ENCODE measurements at regions not wholly inside any gene's neighbourhood (a gene's known extent, or its start where the extent isn't known, plus 50 kb on each side); places are given as distances from the start of the nearest gene placed in this dataset.

GRCh38 chr3:10758304-10759037 lies 57.6 kb upstream of the SLC6A11 start:
- H3K9me3 ChIP-seq (replicated peaks), result no peaks in the 10 kb centered on the region
- H3K36me3 ChIP-seq, result no peaks in the 10 kb centered on the region
- DNase-seq (ENCODE audit: low read depth in 1 of 2, low spot score in 2 of 2), result peak; percentile 46 to 60
- H3K4me3 ChIP-seq, result no peak overlapping the region
- H3K27me3 ChIP-seq (replicated peaks), result peaks cover 7% of the 10 kb centered on the region
- H3K27ac ChIP-seq, result no peak overlapping the region
- peaks cover 12% of the 10 kb centered on the region for H3K4me1 ChIP-seq (replicated peaks)

DNA sequence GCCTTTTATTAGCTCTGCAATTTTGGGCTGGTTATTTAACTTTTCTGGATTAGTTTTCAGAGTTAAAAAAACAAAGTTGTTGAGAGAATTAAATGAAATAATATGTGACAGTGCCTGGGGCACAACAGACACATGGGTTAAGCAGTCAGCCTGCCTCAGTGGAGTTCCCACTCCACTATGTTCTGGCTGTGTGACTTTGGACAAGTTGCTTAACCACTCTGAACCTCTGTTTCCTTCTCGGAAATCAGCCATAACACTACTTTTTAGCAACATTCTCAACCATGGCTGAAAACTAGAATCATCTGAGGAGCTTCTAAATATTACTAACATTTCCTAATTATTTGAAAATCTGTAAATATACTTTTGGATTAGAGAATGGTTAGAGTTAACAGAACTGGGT lies 56.5 kb upstream of the SLC6A11 start:
- Histone ChIP-seq H3K9me3 (replicated peaks) (no peaks in the 10 kb centered on the region), H3K4me3 (no peak overlapping the region)

GRCh38 chr3:10760199-10760598 lies 55.8 kb upstream of the SLC6A11 start:
- Histone ChIP-seq H3K36me3 (no peaks in the 10 kb centered on the region), H3K4me3 (no peak overlapping the region), H3K9me3 (replicated peaks) (no peaks in the 10 kb centered on the region), H3K27ac (no peak overlapping the region), H3K4me1 (replicated peaks) (peaks cover 12% of the 10 kb centered on the region), H3K27me3 (replicated peaks) (peaks cover 7% of the 10 kb centered on the region; the same call in 1 of the 2 replicates)
- no peak for DNase-seq (ENCODE audit: low read depth in 1 of 2, low spot score in 2 of 2)

More for the DNA sequence above, 56.5 kb upstream of the SLC6A11 start:
- no peak overlapping the region for H3K27ac ChIP-seq
- H3K27me3 ChIP-seq (replicated peaks), result peaks cover 7% of the 10 kb centered on the region; the same call in 1 of the 2 replicates
- H3K4me1 ChIP-seq (replicated peaks), result peaks cover 12% of the 10 kb centered on the region
- no peak for DNase-seq (ENCODE audit: low read depth in 1 of 2, low spot score in 2 of 2)
- no peaks in the 10 kb centered on the region for H3K36me3 ChIP-seq

DNA sequence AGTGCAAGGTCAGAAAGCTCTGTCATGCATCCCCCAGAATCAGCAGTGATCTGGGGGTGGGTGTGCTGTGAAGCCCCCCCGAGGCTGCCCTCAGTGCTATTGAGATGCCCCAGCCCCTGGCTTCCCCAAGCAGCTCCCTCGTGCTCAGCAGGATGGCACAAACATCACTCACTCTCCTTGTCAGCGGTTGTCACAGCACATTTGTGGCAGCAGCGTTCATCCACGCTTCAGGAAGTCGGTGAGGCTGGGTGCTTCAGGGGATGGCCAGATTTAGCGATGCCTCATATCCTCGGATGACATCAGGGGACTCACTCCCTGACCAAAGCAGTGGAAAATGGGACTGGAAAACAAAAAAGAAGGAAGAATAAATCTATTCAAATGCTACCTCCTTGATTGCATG lies 54.4 kb upstream of the SLC6A11 start:
- Histone ChIP-seq H3K9me3 (replicated peaks) (no peaks in the 10 kb centered on the region), H3K27ac (no peak overlapping the region), H3K27me3 (replicated peaks) (peaks cover 7% of the 10 kb centered on the region; the same call in 1 of the 2 replicates), H3K4me3 (no peak overlapping the region), H3K36me3 (no peaks in the 10 kb centered on the region), H3K4me1 (replicated peaks) (peaks cover 12% of the 10 kb centered on the region)
- DNase-seq (ENCODE audit: low read depth in 1 of 2, low spot score in 2 of 2), result no peak

- peaks cover 10% of the 10 kb centered on the region for H3K4me1 ChIP-seq (replicated peaks)
- no peak overlapping the region for H3K27ac ChIP-seq
- H3K27me3 ChIP-seq (replicated peaks), result peaks cover 7% of the 10 kb centered on the region; the same call in 1 of the 2 replicates
- no peaks in the 10 kb centered on the region for H3K36me3 ChIP-seq
- H3K4me3 ChIP-seq, result no peak overlapping the region
- DNase-seq (ENCODE audit: low read depth in 1 of 2, low spot score in 2 of 2), result no peak
- no peaks in the 10 kb centered on the region for H3K9me3 ChIP-seq (replicated peaks)
These were observed 53.9 kb upstream of the SLC6A11 start for GRCh38 chr3:10762116-10762515.

DNA sequence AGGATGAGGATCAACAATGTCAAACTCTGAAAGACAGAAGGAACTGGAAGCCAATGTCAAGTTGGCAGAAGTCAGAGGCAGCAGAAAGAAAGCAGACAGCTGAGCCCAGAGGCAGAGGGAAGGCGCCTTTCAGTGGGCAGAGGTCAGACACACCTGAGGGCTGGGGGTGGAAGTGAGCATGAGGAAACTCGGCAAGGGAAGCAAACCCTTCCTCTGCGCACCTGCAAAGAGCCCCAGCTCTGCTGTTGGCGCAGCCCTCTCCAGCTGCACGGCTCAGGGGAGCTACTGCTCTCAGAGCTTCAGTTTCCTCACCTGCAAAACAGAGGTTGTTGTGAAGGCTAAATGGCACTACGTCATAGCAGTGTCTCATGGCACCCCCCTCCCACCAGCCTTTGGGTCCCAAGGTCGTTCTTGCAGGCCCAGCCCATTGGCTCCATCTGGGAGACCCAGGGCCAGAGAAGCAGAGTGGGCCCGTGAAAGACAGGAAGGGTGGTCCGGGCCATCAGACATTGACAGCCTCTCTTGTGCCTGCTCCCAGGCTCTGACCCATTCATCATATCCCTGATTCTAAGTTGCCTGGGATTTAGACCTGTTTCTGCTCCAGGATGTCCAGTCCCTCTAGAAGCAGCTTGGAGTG lies 53.3 kb upstream of the SLC6A11 start:
- Histone ChIP-seq H3K27ac (no peak overlapping the region), H3K36me3 (no peaks in the 10 kb centered on the region), H3K4me1 (replicated peaks) (peaks cover 4% of the 10 kb centered on the region; the same call in 1 of the 2 replicates), H3K27me3 (replicated peaks) (peaks cover 7% of the 10 kb centered on the region; the same call in 1 of the 2 replicates), H3K9me3 (replicated peaks) (no peaks in the 10 kb centered on the region), H3K4me3 (no peak overlapping the region)
- no peak for DNase-seq (ENCODE audit: low read depth in 1 of 2, low spot score in 2 of 2)

- H3K27ac ChIP-seq, result no peak overlapping the region
- no peak for DNase-seq (ENCODE audit: low read depth in 1 of 2, low spot score in 2 of 2)
- H3K9me3 ChIP-seq (replicated peaks), result no peaks in the 10 kb centered on the region
- H3K27me3 ChIP-seq (replicated peaks), result peaks cover 7% of the 10 kb centered on the region; the same call in 1 of the 2 replicates
- no peak overlapping the region for H3K4me3 ChIP-seq
- no peaks in the 10 kb centered on the region; the same call in 1 of the 2 replicates for H3K4me1 ChIP-seq (replicated peaks)
- H3K36me3 ChIP-seq, result no peaks in the 10 kb centered on the region
These were observed 52.8 kb upstream of the SLC6A11 start for GRCh38 chr3:10763248-10763620.

DNA sequence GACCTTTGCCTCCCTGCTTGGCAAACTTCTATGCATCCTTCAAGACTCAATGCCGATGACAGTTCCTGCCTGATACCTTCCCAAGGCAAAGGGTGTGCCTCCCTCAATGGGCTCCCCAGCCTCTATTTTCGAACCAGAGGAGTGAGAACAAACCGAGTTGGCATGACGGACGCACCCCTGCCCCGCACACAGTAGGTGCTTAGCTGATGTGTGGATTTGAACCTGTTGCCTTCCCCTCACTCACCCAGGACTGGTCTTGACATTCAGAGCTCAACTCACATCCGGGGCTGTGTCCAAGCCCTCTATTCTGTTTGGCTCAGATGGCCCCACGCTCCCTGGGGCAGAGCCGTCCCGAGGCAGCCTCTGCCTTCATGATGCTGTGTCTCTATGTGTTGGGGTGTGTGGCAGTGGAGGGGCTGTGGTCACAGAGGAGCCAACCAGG lies 52.2 kb upstream of the SLC6A11 start:
- no peaks in the 10 kb centered on the region for H3K36me3 ChIP-seq
- no peaks in the 10 kb centered on the region for H3K4me1 ChIP-seq (replicated peaks)
- no peak overlapping the region for H3K27ac ChIP-seq
- H3K4me3 ChIP-seq, result no peak overlapping the region
- H3K27me3 ChIP-seq (replicated peaks), result peaks cover 7% of the 10 kb centered on the region; the same call in 1 of the 2 replicates
- H3K9me3 ChIP-seq (replicated peaks), result no peaks in the 10 kb centered on the region
- DNase-seq (ENCODE audit: low read depth in 1 of 2, low spot score in 2 of 2), result no peak

DNA sequence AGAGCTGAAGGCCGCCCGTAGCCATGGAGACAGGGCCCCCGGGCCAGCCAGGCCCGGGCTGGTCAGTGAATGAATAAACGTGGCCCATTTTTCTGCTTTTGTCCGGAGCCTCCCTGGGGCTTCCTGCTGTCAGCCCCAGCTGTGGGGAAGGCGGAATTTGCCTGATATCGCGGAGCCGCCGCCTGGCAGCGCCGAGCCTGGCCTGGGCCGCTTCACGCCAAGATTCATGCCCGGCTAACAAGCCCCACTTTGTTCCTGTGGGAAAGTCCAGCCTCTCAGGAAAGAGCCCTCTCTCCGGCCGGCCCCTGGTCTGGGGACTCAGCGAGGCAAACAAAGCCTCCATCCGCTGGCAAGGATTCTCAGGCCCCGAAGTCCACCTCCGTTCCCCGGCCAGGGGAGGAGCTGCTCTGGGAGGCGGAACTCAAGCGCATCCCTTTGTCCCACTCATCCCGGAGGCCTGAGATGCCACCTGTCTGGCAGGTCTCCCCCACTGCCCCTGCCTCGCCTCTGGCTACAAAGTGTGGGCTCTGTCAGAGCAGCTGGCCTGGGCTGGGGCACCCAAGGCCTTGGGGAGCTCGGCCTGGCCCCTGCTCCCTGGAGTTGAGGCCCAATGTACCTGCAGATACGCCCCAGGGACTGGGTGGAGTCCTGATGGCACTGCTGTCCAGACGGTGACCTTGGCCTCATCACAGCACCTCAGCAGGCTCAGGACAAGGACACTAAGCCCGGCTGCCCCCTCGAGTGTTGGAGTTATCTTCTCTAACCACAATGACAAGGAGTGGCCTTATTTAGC lies 51.6 kb upstream of the SLC6A11 start:
- H3K9me3 ChIP-seq (replicated peaks), result no peaks in the 10 kb centered on the region
- H3K4me3 ChIP-seq, result no peak overlapping the region
- DNase-seq (ENCODE audit: low read depth in 1 of 2, low spot score in 2 of 2), result no peak
- H3K4me1 ChIP-seq (replicated peaks), result no peaks in the 10 kb centered on the region
- no peaks in the 10 kb centered on the region for H3K36me3 ChIP-seq
- no peak overlapping the region for H3K27ac ChIP-seq
- H3K27me3 ChIP-seq (replicated peaks), result peaks cover 7% of the 10 kb centered on the region; the same call in 1 of the 2 replicates

GRCh38 chr3:10766049-10766705 lies 49.9 kb upstream of the SLC6A11 start:
- DNase-seq (ENCODE audit: low read depth in 1 of 2, low spot score in 2 of 2), result no peak
- H3K27me3 ChIP-seq (replicated peaks), result peaks cover 7% of the 10 kb centered on the region; the same call in 1 of the 2 replicates

More at GRCh38 chr3:10766049-10766705, 49.9 kb upstream of the SLC6A11 start:
- Histone ChIP-seq H3K27ac (no peak overlapping the region), H3K4me1 (replicated peaks) (no peaks in the 10 kb centered on the region), H3K4me3 (no peak overlapping the region), H3K9me3 (replicated peaks) (no peaks in the 10 kb centered on the region), H3K36me3 (no peaks in the 10 kb centered on the region)
